Testis (tissue), 2 donors: ENCODE measurements at regions not wholly inside any gene's neighbourhood (a gene's known extent, or its start where the extent isn't known, plus 50 kb on each side); places are given as distances from the start of the nearest gene placed in this dataset.

Source experiments
- POLR2A ChIP-seq: fragments of 450-650 bp; IDR thresholded peaks from one replicate; pipeline ENCODE4 v1.6.1; 2017; ENCODE audit warnings: antibody characterized with exemption, mild to moderate bottlenecking, moderate library complexity
- TF ChIP-seq, protein P1 (sequence below), 3 experiments: fragments of 450-650 bp in 2 of 3; fragments of 200-600 bp in 1 of 3; sonication (generic) in 1 of 3; IDR thresholded peaks; one replicate each; pipeline ENCODE4 v1.5.1; 2016 to 2019; ENCODE audit warnings: antibody characterized with exemption in 3 of 3, mild to moderate bottlenecking in 2 of 3, moderate library complexity in 1 of 3

GRCh38 chr9:6089300-6089699 is 73.9 kb upstream of the RANBP6 start:
- TF ChIP-seq, protein P1, sequence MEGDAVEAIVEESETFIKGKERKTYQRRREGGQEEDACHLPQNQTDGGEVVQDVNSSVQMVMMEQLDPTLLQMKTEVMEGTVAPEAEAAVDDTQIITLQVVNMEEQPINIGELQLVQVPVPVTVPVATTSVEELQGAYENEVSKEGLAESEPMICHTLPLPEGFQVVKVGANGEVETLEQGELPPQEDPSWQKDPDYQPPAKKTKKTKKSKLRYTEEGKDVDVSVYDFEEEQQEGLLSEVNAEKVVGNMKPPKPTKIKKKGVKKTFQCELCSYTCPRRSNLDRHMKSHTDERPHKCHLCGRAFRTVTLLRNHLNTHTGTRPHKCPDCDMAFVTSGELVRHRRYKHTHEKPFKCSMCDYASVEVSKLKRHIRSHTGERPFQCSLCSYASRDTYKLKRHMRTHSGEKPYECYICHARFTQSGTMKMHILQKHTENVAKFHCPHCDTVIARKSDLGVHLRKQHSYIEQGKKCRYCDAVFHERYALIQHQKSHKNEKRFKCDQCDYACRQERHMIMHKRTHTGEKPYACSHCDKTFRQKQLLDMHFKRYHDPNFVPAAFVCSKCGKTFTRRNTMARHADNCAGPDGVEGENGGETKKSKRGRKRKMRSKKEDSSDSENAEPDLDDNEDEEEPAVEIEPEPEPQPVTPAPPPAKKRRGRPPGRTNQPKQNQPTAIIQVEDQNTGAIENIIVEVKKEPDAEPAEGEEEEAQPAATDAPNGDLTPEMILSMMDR (IDR thresholded peaks at IDR 0.05) = no peak
- no peak for TF ChIP-seq POLR2A
